GM12892 (cell line): ENCODE measurements at regions not wholly inside any gene's neighbourhood (a gene's known extent, or its start where the extent isn't known, plus 50 kb on each side); places are given as distances from the start of the nearest gene placed in this dataset.

Experiments used
- DNase-seq: peaks from one replicate; pipeline ENCODE4 v3.0.0; 2011; ENCODE audit not compliant: insufficient read length
- FAIRE-seq: peaks from 2 replicates; lab custom pipeline; 2011; peaks lifted over from hg19 to GRCh38; lab: Jason Lieb, UNC
- POLR2A ChIP-seq: IDR thresholded peaks from 2 replicates; pipeline ENCODE4 v1.6.1; 2011; ENCODE audit warnings: low read depth, low read length, control low read depth
- POLR2AphosphoS5 ChIP-seq: IDR thresholded peaks from 2 replicates; pipeline ENCODE4 v1.6.1; 2011; ENCODE audit warnings: low read depth, low read length, control low read depth
- TAF1 ChIP-seq: IDR thresholded peaks from 2 replicates; pipeline ENCODE4 v1.6.1; 2011; ENCODE audit warnings: low read depth, mild to moderate bottlenecking, control low read depth, low read length, borderline replicate concordance

DNA sequence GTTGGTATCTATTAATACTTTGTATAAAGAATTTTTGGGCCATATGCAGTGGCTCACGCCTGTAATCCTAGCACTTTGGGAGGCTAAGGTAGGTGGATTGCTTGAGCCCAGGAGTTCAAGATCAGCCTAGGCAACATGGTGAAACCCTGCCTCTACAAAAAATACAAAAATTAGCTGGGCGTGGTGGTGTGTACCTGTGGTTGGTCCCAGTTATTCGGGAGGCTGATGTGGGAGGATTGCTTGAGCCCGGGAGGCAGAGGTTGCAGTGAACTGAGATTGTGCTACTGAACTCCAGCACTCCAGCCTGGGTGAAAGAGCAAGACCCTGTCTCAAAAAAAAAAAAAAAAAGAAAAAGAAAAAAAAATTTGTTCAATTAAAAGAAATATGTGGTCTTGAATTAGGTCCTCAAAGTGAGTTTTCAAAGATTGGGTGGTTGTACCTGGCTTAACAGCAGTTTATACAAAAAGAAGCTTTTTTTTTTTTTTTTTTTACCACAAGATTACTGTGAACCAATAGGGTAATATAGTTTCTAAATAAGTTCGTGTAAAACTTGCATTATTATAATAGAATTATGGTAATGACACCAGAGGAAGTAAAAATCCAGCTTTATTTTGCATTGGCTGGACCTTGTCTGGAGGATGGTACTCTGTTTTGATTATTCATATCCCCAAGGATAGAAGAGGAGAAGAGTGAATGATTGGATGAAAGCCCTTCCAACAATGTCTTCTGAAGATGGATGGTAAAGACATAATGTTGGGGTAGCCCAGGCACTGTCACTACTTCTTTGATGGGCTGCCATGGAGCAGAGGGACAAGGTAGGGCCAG is 210.3 kb downstream of the MYCN start:
- TF ChIP-seq POLR2AphosphoS5 (no peak), TAF1 (no peak), POLR2A (no peak)
- no peak for DNase-seq
- FAIRE-seq, result no peak

DNA sequence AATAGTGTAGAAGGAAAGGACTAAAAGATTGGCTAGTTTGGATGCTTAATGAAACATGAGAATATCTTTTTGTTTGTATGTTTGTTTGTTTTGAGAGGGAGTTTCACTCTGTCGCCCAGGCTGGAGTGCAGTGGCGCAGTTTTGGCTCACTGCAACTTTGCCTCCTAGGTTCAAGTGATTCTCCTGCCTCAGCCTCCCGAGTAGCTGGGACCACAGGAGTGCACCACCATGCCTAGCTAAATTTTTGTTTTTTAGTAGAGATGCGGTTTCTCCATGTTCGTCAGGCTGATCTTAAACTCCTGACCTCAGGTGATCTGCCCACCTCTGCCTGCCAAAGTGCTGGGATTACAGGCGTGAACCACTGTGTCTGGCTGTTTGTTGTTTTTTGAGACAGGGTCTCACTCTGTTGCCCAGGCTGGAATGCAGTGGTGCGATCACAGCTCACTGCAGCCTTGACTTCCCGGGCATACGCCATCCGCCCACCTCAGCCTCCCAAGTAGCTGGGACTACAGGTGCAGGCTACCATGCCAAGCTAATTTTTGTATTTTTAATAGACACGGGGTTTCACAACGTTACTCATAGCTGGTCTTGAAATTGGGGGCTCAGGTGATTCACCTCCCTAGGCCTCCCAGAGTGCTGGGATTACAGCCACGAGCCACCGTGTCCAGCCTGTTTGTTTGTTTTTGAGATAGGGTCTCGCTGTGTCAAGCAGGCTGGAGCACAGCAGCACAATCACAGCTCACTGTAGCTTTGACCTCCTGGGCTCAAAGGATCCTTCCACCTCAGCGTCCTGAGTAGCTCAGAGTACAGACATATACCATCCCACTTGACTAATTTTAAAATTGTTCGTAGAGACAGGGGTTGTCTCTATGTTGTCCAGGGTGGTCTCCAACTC is 209.2 kb downstream of the MYCN start:
- FAIRE-seq (no peak), DNase-seq (no peak)
- TF ChIP-seq POLR2A (no peak), POLR2AphosphoS5 (no peak), TAF1 (no peak)

DNA sequence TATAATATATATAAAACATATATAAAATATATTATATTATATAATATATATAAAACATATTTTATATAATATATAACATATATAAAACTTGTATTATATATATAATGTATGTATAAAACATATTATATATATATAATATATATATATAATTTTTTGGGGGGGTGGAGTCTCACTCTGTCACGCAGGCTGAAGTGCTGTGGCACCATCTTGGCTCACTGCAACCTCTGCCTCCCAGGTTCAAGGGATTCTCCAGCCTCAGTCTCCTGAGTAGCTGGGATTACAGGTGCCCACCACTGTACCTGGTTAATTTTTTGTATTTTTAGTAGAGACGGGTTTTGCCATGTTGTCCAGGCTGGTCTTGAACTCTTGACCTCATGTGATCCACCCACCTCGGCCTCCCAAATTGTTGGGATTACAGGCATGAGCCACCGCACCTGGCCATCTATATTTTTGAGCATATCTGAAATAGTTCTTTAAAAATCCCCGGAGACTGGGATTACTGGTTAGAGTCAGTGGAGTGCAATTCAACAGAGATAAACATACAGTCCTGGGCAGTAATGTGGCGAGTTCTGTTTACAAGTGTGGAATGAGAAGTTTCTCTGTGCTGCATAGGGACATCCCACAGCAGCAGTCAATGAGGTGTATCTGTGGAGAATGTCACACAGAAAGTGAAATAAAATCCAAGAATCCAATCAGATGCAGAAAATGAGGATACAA is 208.4 kb downstream of the MYCN start:
- no peak for DNase-seq
- no peak for TF ChIP-seq POLR2A
- no peak for TF ChIP-seq POLR2AphosphoS5
- TF ChIP-seq TAF1, result no peak

DNA sequence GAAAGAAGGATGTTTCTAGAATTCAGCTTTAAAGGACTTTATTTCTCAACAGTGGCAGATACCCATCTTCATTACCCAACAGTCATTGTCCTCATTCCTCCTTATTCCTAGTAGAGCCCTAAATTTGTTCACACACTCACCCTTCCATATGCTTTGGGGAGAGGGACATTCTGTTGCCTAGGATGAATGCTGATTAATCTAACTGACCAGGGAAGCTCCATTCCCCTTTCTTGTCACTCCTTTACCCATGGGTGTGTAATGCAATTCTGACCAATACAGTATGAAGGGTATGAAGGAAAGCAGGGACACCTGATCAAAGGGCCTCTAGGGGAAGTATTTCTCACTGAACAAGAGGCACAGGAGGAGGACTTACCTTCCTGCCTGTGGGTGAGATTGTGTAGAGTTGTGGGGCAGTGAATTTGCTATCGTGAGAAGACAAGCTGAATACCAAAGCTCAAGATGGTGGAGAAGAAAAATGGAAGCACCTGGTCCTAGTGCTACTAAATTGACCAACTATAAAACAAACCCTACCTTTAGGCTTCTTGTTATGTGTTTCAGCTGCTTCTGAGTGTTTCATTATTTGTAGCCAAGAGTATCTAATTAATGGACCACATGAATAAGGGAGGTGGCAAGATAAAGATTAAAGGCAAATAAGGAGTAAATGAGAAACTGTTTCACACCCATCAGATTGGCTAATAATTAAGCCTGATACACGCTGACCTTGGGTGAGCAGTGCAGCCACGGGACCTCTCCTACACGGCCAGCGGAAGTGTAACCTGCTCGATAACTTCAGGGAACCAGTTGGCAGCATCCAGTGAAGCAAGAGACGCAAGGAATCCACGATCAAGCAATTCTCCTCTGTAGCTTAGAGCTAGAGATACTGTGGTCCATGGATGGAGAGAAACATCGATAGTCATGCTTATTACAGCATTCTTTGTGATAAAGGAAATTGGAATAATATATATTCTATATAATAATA is 202.3 kb downstream of the MYCN start:
- no peak for DNase-seq
- TF ChIP-seq POLR2A, result no peak
- no peak for TF ChIP-seq POLR2AphosphoS5
- no peak for TF ChIP-seq TAF1
- no peak for FAIRE-seq

More for the DNA sequence above, 208.4 kb downstream of the MYCN start:
- FAIRE-seq, result no peak

DNA sequence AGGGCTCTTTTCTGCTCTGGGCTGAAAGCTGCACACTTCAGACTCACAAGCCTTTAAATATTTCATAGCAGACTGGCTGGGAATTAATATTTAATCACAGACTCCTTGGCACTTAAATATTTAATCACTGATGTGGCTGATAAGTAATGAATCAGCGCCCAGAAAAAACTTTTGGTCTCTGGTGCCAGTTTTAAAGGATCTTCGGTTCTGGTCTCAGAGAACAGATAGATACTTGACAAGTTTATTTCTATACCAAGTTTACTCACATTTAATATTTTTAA is 201.2 kb downstream of the MYCN start:
- no peak for DNase-seq
- no peak for FAIRE-seq
- no peak for TF ChIP-seq POLR2AphosphoS5
- no peak for TF ChIP-seq TAF1
- no peak for TF ChIP-seq POLR2A

DNA sequence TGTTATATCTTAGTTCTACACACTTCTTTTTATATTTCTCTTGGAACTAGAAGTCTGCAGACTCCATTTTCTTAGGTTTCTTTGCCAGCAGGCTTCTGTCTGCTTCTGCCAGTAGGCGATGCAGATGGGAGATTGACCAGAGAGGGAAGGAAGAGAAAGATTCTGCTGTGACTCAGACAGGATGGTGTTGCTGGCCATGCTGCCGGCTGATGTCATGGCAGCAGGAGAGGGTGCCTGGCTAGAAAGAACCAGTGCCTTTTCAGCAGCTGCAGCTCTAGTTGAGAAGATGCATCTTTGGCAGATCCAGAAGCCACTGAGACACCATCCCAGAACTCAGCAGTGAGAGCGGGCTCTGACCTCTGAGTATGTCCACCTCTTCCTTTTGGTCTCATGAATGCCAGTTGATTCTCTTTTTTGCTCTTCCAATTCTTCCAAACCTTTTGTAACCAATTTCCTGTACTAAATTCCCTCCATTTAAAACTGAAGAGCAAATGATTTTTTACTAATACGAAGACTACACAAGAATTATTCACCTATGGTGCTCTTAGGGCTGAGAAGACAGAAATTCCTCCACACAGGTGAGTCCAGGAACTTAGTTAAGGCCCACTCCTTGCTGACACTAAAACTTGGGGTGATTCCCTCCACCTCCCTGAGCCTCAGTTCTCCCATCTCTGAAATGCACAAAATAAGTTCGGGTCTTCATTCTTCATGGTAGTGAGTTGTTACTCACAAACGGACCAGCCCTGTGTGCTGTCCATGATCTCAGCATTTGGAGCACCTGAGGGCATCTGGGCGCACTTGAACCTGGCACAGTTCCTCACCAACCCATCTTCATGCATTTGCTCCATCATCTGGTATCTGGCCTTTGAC is 200.7 kb downstream of the MYCN start:
- FAIRE-seq, result no peak
- TF ChIP-seq POLR2AphosphoS5, result no peak
- no peak for TF ChIP-seq TAF1
- TF ChIP-seq POLR2A, result no peak
- DNase-seq, result no peak

DNA sequence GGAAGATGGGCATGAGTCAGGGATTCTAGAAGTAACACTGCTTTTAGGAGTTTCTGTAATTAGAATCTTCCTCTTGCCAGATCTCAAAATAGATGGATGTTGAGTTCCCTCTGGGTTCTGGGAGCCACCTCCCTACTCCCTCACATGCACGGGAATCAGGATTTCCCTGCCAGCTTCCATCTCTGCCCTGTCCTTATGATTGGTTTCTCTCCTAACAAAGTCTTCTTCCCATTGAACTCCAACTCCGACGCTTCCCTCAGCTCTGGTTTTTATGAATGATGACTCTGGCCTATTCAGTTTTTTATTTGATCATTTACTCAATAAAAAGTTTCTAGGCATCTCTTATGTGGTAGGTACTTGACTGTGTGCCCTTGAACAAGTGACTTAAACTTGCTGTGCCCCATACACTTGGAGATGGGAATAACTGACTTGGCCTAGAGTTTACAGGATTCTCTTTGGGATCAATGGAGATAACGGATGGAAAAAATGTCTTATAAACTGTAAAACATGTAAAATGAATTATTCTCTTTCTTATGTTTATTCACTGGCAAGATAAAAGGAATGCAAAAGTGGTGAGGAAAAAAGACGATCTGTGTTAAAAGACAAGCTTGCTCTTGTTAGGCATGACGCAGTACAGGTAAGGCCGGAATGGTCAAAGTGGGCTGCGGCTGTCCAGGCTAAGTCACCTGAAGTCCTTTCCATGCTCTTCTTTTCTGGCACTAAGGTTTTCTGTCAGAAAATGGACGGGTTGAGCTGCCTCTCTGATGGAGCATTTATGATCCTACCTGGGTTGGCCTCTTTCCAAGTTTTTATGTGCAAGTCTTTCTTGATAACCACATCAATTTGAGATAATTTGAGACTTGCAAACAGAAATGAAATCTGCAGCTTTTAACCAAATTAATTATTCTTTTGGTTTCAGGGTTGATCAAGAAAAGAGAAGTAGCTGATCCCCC is 199.6 kb downstream of the MYCN start:
- DNase-seq (no peak), FAIRE-seq (no peak)
- TF ChIP-seq POLR2A (no peak), TAF1 (no peak), POLR2AphosphoS5 (no peak)

DNA sequence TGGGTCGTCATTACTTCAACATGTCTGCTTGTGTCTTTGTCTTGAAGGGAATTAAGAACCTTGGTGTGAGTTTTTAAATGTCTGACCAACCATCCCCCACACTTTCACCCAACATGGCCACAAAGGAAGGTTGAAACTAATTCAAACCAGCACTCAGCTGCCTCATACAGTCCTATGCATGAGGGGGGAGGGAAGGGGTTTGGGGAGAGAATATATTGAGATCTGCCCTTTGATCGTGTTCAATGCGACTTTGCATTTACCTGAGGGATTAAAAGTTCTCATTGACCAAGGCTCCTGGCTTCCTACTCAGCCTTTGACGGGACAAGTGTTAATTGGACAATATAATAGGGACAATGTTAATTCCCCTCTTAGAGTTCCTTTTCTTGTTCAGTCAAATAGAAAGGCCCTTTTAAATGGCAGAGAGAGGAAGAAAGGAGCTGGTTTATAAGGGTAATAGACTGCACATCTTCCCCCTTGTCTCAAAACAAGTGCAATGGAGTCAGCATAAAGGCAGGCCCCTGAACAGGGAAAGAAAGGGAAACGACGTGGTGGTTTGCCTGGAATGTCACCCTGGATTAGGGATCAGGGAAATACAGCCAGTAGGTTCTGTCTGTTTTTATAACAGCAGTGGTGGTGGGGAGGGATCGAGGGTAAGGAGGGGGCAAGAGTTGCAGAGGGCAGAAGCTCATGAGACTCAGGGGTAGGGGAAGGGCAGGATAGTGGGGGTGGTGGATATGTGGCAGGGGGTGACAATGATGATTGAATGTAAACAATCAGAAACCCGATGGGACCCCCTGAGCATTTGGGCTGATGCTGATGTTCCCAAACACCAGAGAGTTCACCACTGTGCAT is 198.7 kb downstream of the MYCN start:
- DNase-seq (no peak), FAIRE-seq (no peak)
- TF ChIP-seq TAF1 (no peak), POLR2AphosphoS5 (no peak), POLR2A (no peak)
